DMS79 treated with DMSO at 0.1 percent for 48 hours (cell line): ENCODE measurements at regions not wholly inside any gene's neighbourhood (a gene's known extent, or its start where the extent isn't known, plus 50 kb on each side); places are given as distances from the start of the nearest gene placed in this dataset.
A peak's percentile ranks its signal among the peaks of the same experiment; 100 is the strongest.

Source experiments
- DNase-seq: peaks from one replicate; lab custom pipeline; 2025; lab: John Stamatoyannopoulos, UW

DNA sequence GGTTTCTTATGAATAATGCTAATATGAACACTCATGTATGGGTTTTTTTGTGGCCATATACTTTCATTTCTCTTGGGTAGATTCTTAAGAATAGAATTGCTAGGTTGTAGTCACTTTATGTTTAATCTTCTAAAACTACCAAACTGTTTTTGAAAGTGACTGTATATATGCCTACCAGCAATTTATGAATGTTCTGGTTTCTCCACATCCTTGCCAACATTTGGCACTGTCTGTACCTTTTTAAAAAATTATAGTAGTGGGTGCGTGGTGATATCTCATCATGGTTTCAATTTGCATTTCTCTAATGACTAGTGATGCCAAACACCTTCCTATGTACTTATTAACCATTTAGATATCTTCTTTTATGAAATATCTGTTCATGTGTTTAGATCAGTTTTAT lies 110.6 kb upstream of the RIOK3 start:
- no peak for DNase-seq

DNA sequence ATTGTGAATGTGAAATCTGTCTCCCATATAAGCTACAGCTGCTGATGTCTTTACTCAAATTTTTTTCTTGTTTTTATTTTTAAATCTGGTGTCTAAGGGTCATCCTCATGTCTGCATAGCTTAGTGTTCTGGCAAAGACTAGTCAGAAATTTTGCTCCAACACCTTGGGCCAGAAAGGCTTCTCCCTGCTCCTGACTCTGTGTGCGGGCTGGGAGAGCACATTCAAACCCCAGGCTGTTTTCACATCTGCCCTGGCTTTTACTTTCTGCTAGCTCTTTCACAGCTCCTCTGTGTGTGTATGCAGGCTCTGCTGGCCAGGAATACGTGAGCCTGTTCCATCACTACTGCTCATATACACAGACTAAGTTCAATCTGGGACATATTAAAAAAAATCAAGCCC lies 102.9 kb upstream of the RIOK3 start:
- DNase-seq = no peak

DNA sequence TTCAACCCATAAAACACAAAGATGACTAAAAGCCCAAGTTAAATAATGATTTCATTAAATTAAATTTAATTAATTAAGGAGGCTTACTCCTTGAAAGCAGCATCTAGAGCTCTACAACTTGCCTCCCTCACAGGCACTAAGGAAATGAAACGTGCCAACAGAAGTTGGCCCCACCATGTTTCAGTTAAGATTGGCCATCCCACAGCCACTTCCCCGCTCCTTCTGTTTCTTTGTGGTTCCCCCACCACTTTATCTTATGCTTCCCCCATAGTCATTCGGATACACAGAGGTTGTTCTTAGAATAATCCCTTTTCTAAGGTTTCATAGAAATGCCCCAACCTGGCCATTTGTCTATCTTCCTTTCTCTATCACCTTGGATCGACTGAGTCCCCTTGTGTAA lies 101.6 kb upstream of the RIOK3 start:
- DNase-seq = no peak

DNA sequence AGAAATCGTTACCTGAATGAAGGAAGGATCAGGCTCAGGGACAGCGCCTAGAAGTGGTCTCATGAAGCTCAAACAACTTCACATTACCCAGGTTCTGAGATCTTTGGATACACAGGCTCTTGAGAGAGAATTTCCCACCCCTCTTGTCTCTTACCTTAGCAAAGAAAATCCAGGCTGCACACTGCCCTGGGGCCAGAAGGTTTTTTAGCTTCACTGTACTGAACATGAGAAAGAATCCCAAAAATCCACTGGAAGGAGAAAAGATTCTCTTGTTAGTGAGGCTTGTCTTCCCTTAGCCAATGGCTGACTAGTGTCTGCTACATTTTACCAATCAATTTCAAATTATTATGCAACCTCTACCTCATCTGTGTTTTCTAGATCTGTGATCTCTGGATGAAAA lies 101.0 kb upstream of the RIOK3 start:
- DNase-seq = no peak

DNA sequence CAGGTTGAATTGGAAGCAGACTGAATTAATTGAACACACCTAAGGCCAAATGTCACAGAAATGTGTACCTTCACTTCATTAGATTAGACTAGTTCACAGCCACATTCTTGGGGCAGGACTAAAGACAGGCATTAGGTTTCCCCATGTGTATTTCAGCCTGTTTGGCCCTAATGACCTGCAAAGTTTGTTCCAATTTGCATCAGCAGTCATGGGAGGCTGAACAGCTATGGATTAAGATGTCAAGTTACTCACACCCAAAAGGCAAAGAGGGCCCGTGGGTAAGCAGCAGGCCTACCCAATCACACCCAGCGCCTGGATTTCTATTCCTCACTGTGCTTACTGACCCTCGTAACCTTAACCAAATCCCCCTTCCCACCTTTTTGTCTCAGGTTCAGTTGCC lies 99.6 kb upstream of the RIOK3 start:
- no peak for DNase-seq

GRCh38 chr18:23354625-23355024 lies 98.5 kb upstream of the RIOK3 start:
- DNase-seq = no peak

- no peak for DNase-seq
Measured at GRCh38 chr18:23355206-23355605, 97.9 kb upstream of the RIOK3 start.

- no peak for DNase-seq
Measured at GRCh38 chr18:23356424-23356823, 96.7 kb upstream of the RIOK3 start.

DNA sequence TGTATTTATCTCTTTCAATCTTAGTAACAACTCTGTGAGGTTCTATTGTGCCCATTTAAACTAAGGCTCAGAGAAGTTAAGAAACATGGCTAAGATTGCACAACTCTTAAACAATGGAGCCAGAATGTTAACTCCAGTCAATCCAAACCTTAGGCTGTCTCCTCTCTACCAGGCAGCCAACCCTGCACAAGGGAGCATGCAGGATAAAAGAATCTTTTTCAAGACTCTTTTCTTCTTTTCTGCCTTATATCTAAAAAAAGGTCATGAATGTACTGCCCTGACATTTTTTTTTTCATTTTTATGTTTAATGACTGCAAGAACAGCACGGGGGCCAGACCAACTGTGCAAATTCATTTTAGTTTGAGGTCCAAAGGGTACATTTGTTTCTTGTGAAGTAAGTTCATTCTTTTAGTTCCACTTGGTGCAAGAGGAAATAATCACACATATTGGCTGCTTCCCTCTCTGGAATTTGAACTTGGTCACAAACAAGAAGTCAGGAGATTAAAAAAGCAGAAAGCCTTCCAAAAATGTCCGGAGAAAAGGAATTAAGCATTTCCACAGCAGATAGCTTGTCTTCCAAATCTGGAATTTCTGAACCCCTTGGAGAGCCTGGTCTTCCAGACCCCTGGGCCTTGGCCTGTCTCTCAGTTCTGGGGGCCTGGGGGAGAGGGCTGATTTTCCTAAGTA lies 96.0 kb upstream of the RIOK3 start:
- no peak for DNase-seq

GRCh38 chr18:23357996-23358594 lies 95.0 kb upstream of the RIOK3 start:
- DNase-seq = no peak

- DNase-seq = no peak
Measured at GRCh38 chr18:23359421-23359820, 93.7 kb upstream of the RIOK3 start.

- peak; percentile 66 for DNase-seq
Measured at GRCh38 chr18:23363865-23364570, 89.1 kb upstream of the RIOK3 start.

DNA sequence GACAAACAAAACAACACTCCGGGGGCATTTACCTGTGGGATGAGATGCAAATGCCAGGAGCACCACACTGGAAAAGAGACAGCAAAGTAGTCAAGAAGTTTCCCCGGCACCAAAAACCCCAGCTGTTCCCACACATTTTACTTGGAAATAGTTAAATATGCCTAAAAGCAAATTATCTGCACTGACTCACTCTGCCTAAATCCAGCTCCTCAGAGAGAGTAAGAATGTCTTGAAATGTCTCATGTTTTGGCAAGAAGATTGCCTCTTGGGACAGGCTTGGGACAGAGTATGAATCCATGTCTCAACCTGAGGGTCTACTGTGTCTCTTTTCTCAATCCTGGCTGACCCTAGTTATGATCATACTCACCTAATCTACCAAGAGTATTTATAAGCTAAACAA lies 87.5 kb upstream of the RIOK3 start:
- DNase-seq = no peak

GRCh38 chr18:23369266-23369665 lies 83.8 kb upstream of the RIOK3 start:
- no peak for DNase-seq

DNA sequence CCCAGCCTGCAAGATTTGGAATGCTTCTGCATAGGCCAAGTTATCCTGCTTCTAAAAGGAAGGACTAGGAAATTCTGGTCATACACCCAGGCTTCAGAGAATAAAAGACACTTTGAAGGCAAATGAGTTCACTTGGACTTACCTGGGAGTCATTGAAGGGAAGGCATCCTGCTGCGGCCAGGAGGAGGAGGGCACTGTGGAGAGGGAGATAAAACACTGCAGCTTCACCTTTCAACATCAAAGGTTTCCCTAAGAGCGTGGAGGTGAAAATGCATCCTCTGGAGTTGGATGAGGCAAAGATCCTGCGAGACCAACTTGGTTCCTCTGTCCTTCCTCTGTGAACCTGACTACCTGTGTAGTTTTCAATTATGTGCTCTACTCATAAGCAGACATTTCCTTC lies 79.5 kb upstream of the RIOK3 start:
- DNase-seq = no peak

DNA sequence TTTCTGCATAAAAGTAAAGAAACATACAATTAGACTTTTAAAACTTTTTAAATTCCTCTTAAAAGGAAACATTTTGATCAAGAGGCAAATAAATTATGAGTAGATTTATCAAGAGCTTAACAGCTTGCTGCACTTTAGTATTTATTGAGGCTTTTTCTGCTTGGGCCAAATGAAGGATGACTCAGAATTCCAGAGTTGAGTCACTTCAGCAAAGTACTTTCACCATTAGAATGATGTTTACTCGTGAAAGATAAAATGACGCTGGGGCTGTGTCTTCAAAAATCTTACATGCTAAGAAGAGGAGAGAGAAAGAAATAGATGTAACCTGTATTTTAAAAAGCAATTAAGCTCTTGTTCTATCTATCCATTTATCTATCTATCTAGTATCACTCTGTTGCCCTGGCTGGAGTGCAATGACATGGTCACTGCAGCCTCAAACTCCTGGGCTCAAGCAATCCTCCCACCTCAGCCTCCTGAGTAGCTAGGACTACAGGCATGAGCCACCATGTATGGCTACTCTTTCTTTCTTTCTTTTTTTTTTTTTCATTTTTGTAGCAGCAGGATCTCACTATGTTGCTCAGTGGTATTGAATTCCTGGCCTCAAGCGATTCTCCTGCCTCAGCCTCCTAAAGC lies 75.3 kb upstream of the RIOK3 start:
- peak; percentile 25 for DNase-seq

- no peak for DNase-seq
Measured at GRCh38 chr18:23378302-23378686, 74.8 kb upstream of the RIOK3 start.

DNA sequence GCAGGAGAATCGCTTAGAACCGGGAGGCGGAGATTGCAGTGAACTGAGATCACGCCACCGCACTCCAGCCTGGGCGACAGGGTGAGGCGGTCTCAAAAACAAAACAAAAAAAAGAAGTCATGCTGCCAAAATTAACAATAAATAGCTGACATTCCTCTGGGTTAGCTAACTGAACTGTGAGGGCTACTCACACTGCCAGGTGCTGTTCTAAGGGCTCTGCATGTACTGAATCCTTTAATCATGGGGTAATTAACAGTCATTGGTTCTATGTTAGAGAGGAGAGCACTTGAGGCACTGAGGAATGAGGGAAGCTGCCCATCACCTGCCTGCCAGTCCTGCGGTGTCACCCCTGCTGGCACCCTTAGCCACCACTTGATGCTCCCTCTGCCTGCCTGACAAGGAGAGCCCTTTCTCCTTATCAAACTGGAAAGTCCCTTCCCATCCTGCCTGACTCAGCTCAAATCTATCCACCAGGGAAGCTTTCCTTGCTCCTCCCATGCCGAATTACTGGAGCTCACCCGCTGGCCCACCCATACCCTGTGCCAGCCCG lies 73.0 kb upstream of the RIOK3 start:
- peak; percentile 46 for DNase-seq

DNA sequence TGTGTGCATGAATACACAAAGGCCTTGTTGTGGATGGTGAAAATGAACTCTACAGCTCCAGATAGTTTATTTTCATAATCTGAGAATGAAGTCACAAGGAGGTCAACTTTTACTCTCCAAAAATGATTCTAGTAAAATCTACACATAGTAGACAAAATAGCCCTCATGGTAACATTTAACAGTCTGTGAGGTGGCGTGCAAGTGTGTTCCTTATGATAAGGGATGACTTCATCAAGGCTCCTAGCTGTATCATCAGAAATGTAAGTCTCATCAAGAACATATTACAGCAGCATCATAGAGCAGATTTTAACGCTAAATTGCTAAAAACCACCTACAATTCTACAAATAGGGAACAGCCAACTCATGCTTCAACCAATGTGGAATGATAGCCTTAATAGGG lies 72.3 kb upstream of the RIOK3 start:
- DNase-seq = no peak

DNA sequence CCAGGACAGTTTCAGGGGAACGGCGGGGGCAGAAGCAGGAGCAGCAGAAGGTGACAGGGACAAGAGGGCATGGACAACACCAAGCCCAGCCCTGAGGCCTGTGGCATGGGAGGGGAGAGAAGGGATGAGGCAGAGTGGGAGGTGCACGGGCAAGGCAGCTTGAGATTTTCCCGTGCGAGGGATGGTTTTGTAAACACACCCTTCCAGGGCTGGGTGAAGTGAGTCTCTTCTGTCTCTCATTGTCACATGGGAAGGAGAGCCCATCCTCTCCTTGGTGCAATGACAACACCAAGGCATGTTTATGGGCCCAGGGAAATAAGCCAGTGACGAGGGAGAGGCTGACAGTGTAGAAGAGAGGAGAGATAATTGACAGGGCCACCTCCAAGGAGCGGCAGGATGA lies 69.6 kb upstream of the RIOK3 start:
- DNase-seq = no peak

DNA sequence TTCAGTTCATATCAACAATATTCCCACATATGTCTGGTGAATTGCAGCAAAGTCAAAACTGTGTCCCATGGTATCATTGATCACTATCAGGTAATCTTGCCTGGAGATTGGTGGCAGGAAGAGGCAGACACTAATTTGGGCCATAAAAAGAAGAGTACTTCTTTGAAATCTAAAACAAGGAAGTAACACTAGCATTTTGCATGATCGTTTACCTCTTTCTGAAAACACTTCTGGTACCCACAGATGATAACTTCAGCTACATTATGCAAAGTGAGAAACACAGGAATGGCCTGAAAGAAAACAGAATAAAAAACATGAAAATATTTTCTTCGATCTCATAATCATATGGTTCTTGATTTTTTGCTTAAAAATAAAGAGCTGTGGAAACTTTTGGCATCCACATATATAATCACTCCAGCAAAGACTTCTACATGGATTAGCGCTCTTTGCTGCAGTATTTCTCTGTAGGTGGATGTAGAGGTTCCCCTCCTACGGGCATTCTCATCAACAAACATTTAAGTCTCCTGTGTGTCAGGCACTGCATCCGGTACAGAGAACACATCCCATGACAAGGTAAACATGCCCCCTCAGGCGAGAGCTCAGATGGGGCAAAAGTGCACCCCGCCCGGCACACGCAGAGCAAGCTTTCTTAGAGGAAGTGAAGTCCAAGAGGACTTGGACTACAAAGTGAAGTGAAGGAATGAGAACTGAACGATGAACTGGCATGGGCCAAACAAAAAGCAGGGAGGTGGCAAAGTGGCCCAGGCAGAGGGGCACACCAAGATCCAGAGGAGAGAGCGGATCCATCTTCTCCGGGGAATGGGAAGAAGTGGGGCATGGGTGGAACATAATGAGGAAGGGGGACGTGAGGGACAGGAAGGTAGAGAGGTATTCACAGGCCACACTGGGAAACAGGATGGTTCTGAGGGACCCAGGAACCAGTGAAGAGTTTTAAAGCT lies 68.0 kb upstream of the RIOK3 start:
- DNase-seq = no peak

GRCh38 chr18:23386317-23386716 lies 66.8 kb upstream of the RIOK3 start:
- no peak for DNase-seq
